ENCODE measurements at regions not wholly inside any gene's neighbourhood (a gene's known extent, or its start where the extent isn't known, plus 50 kb on each side); places are given as distances from the start of the nearest gene placed in this dataset.

GRCh38 chr11:92475819-92476218 is 251.2 kb downstream of the FAT3 start (continued):
- TF ChIP-seq REST (IDR thresholded peaks at IDR 0.05; ENCODE audit: low read depth, low read length) (no peak), IRF3 (IDR thresholded peaks at IDR 0.05; ENCODE audit: low read depth, low read length) (no peak), PBX3 (IDR thresholded peaks at IDR 0.05) (no peak), RFX5 (IDR thresholded peaks at IDR 0.05; ENCODE audit: low read length) (no peak), SIN3A (IDR thresholded peaks at IDR 0.05; ENCODE audit: borderline replicate concordance, low read depth, low read length) (no peak), CTCF (IDR thresholded peaks at IDR 0.05) (no peak), TAF1 (IDR thresholded peaks at IDR 0.05; ENCODE audit: borderline replicate concordance, low read depth, low read length) (no peak), USF2 (IDR thresholded peaks at IDR 0.05; ENCODE audit: borderline replicate concordance, low read depth, low read length) (no peak)

- CTCF ChIA-PET: interaction anchor here (0.6 kb wide), 1 partner anchor 13 kb away, joined by 3 read pairs; no protein-coding TSS in a partner anchor
- H3K27me3 ChIP-seq (ENCODE audit: insufficient read depth): no peaks in the 10 kb centered on the region
- H3K9me3 ChIP-seq: no peaks in the 10 kb centered on the region
- H3K9me2 ChIP-seq: no peaks in the 10 kb centered on the region
- H4K20me1 ChIP-seq (ENCODE audit: insufficient read depth): no peaks in the 10 kb centered on the region
- H3K9ac ChIP-seq: no peak overlapping the region
- H3K36me3 ChIP-seq (replicated peaks in 1 of 2; ENCODE audit: control insufficient read depth in 1 of 2, insufficient read depth in 2 of 2, low read length in 1 of 2): no peaks in the 10 kb centered on the region
- WGBS (ENCODE audit: low lambda C conversion rate): 79% methylated on average over 3 of the region's 3 CpGs
- no peak for TF ChIP-seq EZH2phosphoT487 (IDR thresholded peaks at IDR 0.05; ENCODE audit: borderline replicate concordance, low read depth)
- TF ChIP-seq POLR2AphosphoS5 (IDR thresholded peaks at IDR 0.05; ENCODE audit: low read depth, low read length): no peak
- TF ChIP-seq JUND (IDR thresholded peaks at IDR 0.05): no peak
- TF ChIP-seq RAD21 (IDR thresholded peaks at IDR 0.05; ENCODE audit: low read length): no peak
- TF ChIP-seq TCF12 (IDR thresholded peaks at IDR 0.05): no peak
- TF ChIP-seq ZBTB33 (IDR thresholded peaks at IDR 0.05; ENCODE audit: borderline replicate concordance, low read depth): no peak
- no peak for TF ChIP-seq RCOR1 (IDR thresholded peaks at IDR 0.05; ENCODE audit: low read length)
- TF ChIP-seq FOSL2 (IDR thresholded peaks at IDR 0.05; ENCODE audit: borderline replicate concordance, low read depth): no peak
- TF ChIP-seq YY1 (IDR thresholded peaks at IDR 0.05; ENCODE audit: low read depth): no peak
- TF ChIP-seq EP300 (IDR thresholded peaks at IDR 0.05; ENCODE audit: borderline replicate concordance in 1 of 2, low read depth in 1 of 2, low read length in 1 of 2): no peak
- no peak for TF ChIP-seq SMC3 (IDR thresholded peaks at IDR 0.05; ENCODE audit: low read depth, low read length)
- H3F3A ChIP-seq (replicated peaks; ENCODE audit: insufficient read depth): no peaks in the 10 kb centered on the region
- H3K4me1 ChIP-seq (ENCODE audit: control insufficient read depth in 1 of 2, insufficient read depth in 2 of 2, low read depth in 1 of 2, low read length in 1 of 2): no peaks in the 10 kb centered on the region
- no peaks in the 10 kb centered on the region; the same call in 1 of the 2 replicates for H3K79me2 ChIP-seq (ENCODE audit: insufficient read depth)
- H3K27ac ChIP-seq (ENCODE audit: low read depth in 2 of 2, low read length in 1 of 2): no peak overlapping the region
- no peak overlapping the region for H3K4me2 ChIP-seq
- no peak for DNase-seq
- H2AFZ ChIP-seq (ENCODE audit: low read depth): no peak overlapping the region
- POLR2A ChIA-PET: no interaction called here
- no peak overlapping the region for H3K4me3 ChIP-seq (ENCODE audit: low read depth in 2 of 2, low read length in 1 of 2)
Observed at GRCh38 chr11:92477686-92478085, 253.1 kb downstream of the FAT3 start.

Data from SK-N-SH (cell line).